Naive thymus-derived CD4-positive, alpha-beta T cell (primary cell): ENCODE measurements at regions not wholly inside any gene's neighbourhood (a gene's known extent, or its start where the extent isn't known, plus 50 kb on each side); places are given as distances from the start of the nearest gene placed in this dataset.

ENCODE experiments used
- ATAC-seq: fragments of 150-1000 bp; cut with Tn5 transposase; 2 replicates; pipeline ENCODE4 v1.10.0; 2021; ENCODE audit warnings: mild to moderate bottlenecking, moderate library complexity
- CTCF ChIA-PET: fragments of 350-600 bp; sonication (Branson Sonifier 250); formaldehyde crosslinking; loops from one replicate; lab custom pipeline; 2021; ENCODE audit warnings: antibody characterized with exemption; lab: Charles Lee
- POLR2A ChIA-PET: fragments of 350-600 bp; sonication (Branson Sonifier 250); formaldehyde crosslinking; loops from one replicate; lab custom pipeline; 2021; ENCODE audit warnings: antibody characterized with exemption, inconsistent platforms; lab: Charles Lee
- DNase-seq, 9 donors: peaks; one replicate each; pipeline versions ENCODE4 v3.0.0 to v3.0.0-alpha.2; 2020 to 2022; ENCODE audit warnings: mixed read lengths in 1 of 9
- H3K27ac ChIP-seq: one replicate; pipeline ENCODE4 v1.7.0; 2013; ENCODE audit warnings: mild to moderate bottlenecking, low read depth, low read length, moderate library complexity
- H3K27me3 ChIP-seq, 2 donors: one replicate each; pipeline ENCODE4 v1.7.0; 2013; ENCODE audit warnings: low read length in 2 of 2, mild to moderate bottlenecking in 2 of 2, moderate library complexity in 2 of 2; ENCODE audit not compliant: control insufficient read depth in 2 of 2, insufficient read depth in 2 of 2
- H3K36me3 ChIP-seq, 3 experiments: 1 replicate in 2 of 3; 2 replicates in 1 of 3; pipeline ENCODE4 v1.7.0; 2013; ENCODE audit warnings: low read length in 3 of 3, mild to moderate bottlenecking in 3 of 3, moderate library complexity in 1 of 3; ENCODE audit not compliant: insufficient read depth in 3 of 3, control insufficient read depth in 2 of 3
- H3K4me1 ChIP-seq, 2 donors: one replicate each; pipeline ENCODE4 v1.7.0; 2013; ENCODE audit warnings: low read length in 2 of 2, mild to moderate bottlenecking in 2 of 2, moderate library complexity in 1 of 2; ENCODE audit not compliant: control insufficient read depth in 2 of 2, insufficient read depth in 2 of 2
- H3K4me3 ChIP-seq: 2 replicates; pipeline ENCODE4 v1.7.0; 2013; ENCODE audit warnings: mild to moderate bottlenecking, low read length
- H3K9me3 ChIP-seq, 3 experiments: 1 replicate in 2 of 3; 2 replicates in 1 of 3; pipeline ENCODE4 v1.7.0; 2013; ENCODE audit warnings: low read length in 3 of 3; ENCODE audit not compliant: control insufficient read depth in 2 of 3
- H3K27ac Mint-ChIP-seq, 9 donors: one replicate each; pipeline ENCODE4 v1.8.0; 2020 to 2022; ENCODE audit warnings: mixed read lengths in 9 of 9, mild to moderate bottlenecking in 8 of 9, moderate library complexity in 5 of 9, inconsistent platforms in 2 of 9
- H3K27me3 Mint-ChIP-seq, 5 donors: one replicate each; pipeline ENCODE4 v1.8.0; 2021 to 2022; ENCODE audit warnings: mixed read lengths in 5 of 5, mild to moderate bottlenecking in 1 of 5
- H3K36me3 Mint-ChIP-seq, 5 donors: one replicate each; pipeline ENCODE4 v1.8.0; 2020 to 2022; ENCODE audit warnings: mixed read lengths in 5 of 5, mild to moderate bottlenecking in 3 of 5, inconsistent platforms in 1 of 5
- H3K4me1 Mint-ChIP-seq, 7 donors: one replicate each; pipeline ENCODE4 v1.8.0; 2020 to 2022; ENCODE audit warnings: mixed read lengths in 7 of 7, mild to moderate bottlenecking in 3 of 7, inconsistent platforms in 1 of 7
- H3K4me3 Mint-ChIP-seq, 10 donors: one replicate each; pipeline ENCODE4 v1.8.0; 2020 to 2022; ENCODE audit warnings: mild to moderate bottlenecking in 10 of 10, mixed read lengths in 10 of 10, moderate library complexity in 6 of 10, inconsistent platforms in 2 of 10
- H3K9me3 Mint-ChIP-seq, 11 donors: one replicate each; pipeline ENCODE4 v1.8.0; 2020 to 2022; ENCODE audit warnings: mixed read lengths in 11 of 11, mild to moderate bottlenecking in 4 of 11, inconsistent platforms in 1 of 11, moderate library complexity in 1 of 11
- intact Hi-C, 2 donors: fragments of 100-400 bp; cut with micrococcal nuclease; formaldehyde crosslinking; loops; one replicate each; pipeline ENCODE4 v1.15.1; 2023

DNA sequence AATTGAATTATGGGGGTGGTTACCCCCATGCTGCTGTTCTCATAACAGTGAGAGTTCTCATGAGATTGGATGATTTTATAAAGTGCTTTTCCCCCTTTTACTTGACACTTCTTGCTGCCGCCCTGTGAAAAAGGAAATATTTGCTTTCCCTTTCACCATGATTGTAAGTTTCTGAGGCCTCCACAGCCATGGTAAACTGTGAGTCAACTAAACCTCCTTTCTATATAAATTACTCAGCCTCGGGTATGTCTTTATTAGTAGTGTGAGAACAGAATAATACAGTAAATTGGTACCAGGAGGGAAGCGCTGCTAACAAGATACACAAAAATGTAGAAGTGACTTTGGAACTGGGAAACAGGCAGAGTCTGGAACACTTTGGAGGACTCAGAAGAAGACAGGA lies 1070.8 kb downstream of the FAM133A start:
- Mint-ChIP-seq H3K4me3 (no peak overlapping the region), H3K9me3 (peaks cover 0 to 7% (median 0%) of the 10 kb centered on the region in 11 donors), H3K27ac (no peak overlapping the region), H3K4me1 (peaks cover 0 to 22% (median 0%) of the 10 kb centered on the region in 7 donors), H3K36me3 (peaks cover 0 to 1% (median 0%) of the 10 kb centered on the region in 5 donors), H3K27me3 (no peaks in the 10 kb centered on the region)
- CTCF ChIA-PET = no interaction called here
- Histone ChIP-seq H3K4me3 (no peak overlapping the region), H3K27me3 (no peaks in the 10 kb centered on the region), H3K9me3 (no peaks in the 10 kb centered on the region), H3K27ac (no peak overlapping the region), H3K4me1 (no peaks in the 10 kb centered on the region), H3K36me3 (no peaks in the 10 kb centered on the region)
- POLR2A ChIA-PET = no interaction called here
- intact Hi-C loops = no loop called here
- no peak for ATAC-seq
- no peak for DNase-seq

- H3K9me3 Mint-ChIP-seq = peaks cover 0 to 4% (median 0%) of the 10 kb centered on the region in 11 donors
- no peaks in the 10 kb centered on the region for H3K27me3 Mint-ChIP-seq
- no peaks in the 10 kb centered on the region for H3K9me3 ChIP-seq
- no peaks in the 10 kb centered on the region for H3K27me3 ChIP-seq
- H3K36me3 Mint-ChIP-seq = no peaks in the 10 kb centered on the region
- no peak overlapping the region for H3K4me3 ChIP-seq
- intact Hi-C loops = no loop called here
- no peak overlapping the region for H3K27ac ChIP-seq
- no peak for ATAC-seq
- H3K4me3 Mint-ChIP-seq = no peak overlapping the region
- no peaks in the 10 kb centered on the region for H3K4me1 ChIP-seq
- H3K36me3 ChIP-seq = no peaks in the 10 kb centered on the region
- H3K4me1 Mint-ChIP-seq = no peaks in the 10 kb centered on the region
- no peak for DNase-seq
- no peak overlapping the region for H3K27ac Mint-ChIP-seq
- POLR2A ChIA-PET = no interaction called here
- CTCF ChIA-PET = no interaction called here
Measured at GRCh38 chrX:94751611-94752010, 1077.6 kb downstream of the FAM133A start.

GRCh38 chrX:94752434-94753169 lies 1078.6 kb downstream of the FAM133A start:
- Mint-ChIP-seq H3K27me3 (no peaks in the 10 kb centered on the region), H3K4me1 (no peaks in the 10 kb centered on the region), H3K36me3 (no peaks in the 10 kb centered on the region), H3K4me3 (no peak overlapping the region), H3K27ac (no peak overlapping the region), H3K9me3 (peaks cover 0 to 4% (median 0%) of the 10 kb centered on the region in 11 donors)
- Histone ChIP-seq H3K27ac (no peak overlapping the region), H3K9me3 (no peaks in the 10 kb centered on the region), H3K36me3 (no peaks in the 10 kb centered on the region), H3K4me1 (no peaks in the 10 kb centered on the region), H3K4me3 (no peak overlapping the region), H3K27me3 (no peaks in the 10 kb centered on the region)
- no peak for ATAC-seq
- DNase-seq = no peak
- intact Hi-C loops = no loop called here
- ChIA-PET CTCF (no interaction called here), POLR2A (no interaction called here)

GRCh38 chrX:94758130-94758529 lies 1084.1 kb downstream of the FAM133A start:
- CTCF ChIA-PET = no interaction called here
- ATAC-seq = no peak
- Mint-ChIP-seq H3K36me3 (no peaks in the 10 kb centered on the region), H3K4me1 (no peaks in the 10 kb centered on the region), H3K9me3 (peaks cover 0 to 4% (median 0%) of the 10 kb centered on the region in 11 donors), H3K27ac (no peak overlapping the region), H3K4me3 (no peak overlapping the region), H3K27me3 (no peaks in the 10 kb centered on the region)
- POLR2A ChIA-PET = no interaction called here
- no peaks in the 10 kb centered on the region for H3K4me1 ChIP-seq
- no peak overlapping the region for H3K4me3 ChIP-seq
- intact Hi-C loops = no loop called here
- no peak overlapping the region for H3K27ac ChIP-seq
- H3K9me3 ChIP-seq = no peaks in the 10 kb centered on the region
- no peaks in the 10 kb centered on the region for H3K36me3 ChIP-seq
- DNase-seq = no peak
- no peaks in the 10 kb centered on the region for H3K27me3 ChIP-seq

DNA sequence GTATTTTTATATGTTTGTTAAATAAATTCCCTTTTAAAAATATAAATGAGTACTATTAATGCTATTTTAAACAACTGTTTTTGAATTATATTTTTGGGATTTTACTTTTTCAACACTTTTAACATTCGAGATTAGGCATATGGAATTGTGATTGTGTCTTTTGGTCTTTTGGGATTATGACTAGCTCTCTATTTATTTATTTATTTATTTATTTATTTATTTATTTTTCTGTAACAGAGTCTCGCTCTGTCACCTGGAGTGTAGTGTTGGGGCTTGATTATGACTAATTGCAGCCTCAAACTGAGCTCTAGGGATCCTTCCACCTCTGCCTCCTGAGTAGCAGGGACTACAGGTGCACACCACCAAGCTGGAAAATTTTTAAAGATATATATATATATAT lies 1101.6 kb downstream of the FAM133A start:
- no peaks in the 10 kb centered on the region for H3K27me3 ChIP-seq
- Mint-ChIP-seq H3K27ac (no peak overlapping the region), H3K27me3 (no peaks in the 10 kb centered on the region), H3K4me3 (no peak overlapping the region), H3K4me1 (no peaks in the 10 kb centered on the region), H3K9me3 (peaks cover 0 to 2% (median 0%) of the 10 kb centered on the region in 11 donors), H3K36me3 (no peaks in the 10 kb centered on the region)
- no peaks in the 10 kb centered on the region for H3K4me1 ChIP-seq
- ChIA-PET POLR2A (no interaction called here), CTCF (no interaction called here)
- no peak overlapping the region for H3K4me3 ChIP-seq
- intact Hi-C loops = no loop called here
- no peaks in the 10 kb centered on the region for H3K36me3 ChIP-seq
- no peak for DNase-seq
- ATAC-seq = no peak
- no peaks in the 10 kb centered on the region for H3K9me3 ChIP-seq
- H3K27ac ChIP-seq = no peak overlapping the region

DNA sequence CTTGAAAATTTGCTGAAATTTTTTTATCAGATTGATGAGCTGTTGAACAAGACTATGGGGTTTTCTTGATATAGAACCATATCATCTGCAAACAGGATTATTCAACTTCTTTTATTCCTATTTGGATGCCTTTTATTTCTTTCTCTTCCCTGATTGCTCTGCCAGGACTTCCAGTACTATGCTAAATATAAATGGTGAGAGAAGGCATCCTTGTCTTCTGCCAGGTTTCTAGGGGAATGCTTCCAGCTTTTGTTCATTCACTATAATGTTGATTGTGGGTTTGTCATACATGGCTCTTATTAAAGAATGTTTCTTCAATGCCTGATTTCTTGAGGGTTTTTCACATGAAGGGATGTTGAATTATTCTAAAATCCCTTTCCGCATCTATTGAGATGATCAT lies 1139.5 kb downstream of the FAM133A start:
- Mint-ChIP-seq H3K4me1 (no peaks in the 10 kb centered on the region), H3K27ac (no peak overlapping the region), H3K27me3 (no peaks in the 10 kb centered on the region)

DNA sequence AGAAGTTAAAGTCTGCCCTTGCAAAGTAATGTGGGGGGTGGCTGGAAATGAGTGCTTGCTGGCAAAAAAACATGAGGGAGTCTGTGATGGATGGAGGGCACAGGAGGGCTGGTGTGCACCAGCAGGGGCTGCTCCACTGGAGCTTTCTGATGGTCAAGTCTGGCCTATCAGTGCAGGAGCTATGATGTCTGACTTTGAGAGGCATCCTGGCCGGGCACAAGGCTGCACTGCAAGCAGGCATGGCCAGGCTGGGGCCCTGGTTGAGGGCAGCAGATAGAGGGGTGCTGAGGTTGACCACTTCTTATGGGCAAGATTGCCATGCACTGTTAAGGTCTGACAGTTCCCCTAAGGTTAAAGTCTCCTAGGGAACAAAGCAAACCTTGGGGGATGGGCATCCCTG lies 1140.2 kb downstream of the FAM133A start:
- H3K4me3 Mint-ChIP-seq = no peak overlapping the region
- H3K27ac Mint-ChIP-seq = no peak overlapping the region
- H3K9me3 Mint-ChIP-seq = peaks cover 0 to 7% (median 4%) of the 10 kb centered on the region in 11 donors
- no peaks in the 10 kb centered on the region for H3K4me1 Mint-ChIP-seq
- no peaks in the 10 kb centered on the region for H3K9me3 ChIP-seq
- CTCF ChIA-PET = no interaction called here
- no peaks in the 10 kb centered on the region for H3K36me3 Mint-ChIP-seq
- POLR2A ChIA-PET = no interaction called here
- no peaks in the 10 kb centered on the region for H3K27me3 Mint-ChIP-seq
- ATAC-seq = no peak
- H3K27me3 ChIP-seq = no peaks in the 10 kb centered on the region
- no peaks in the 10 kb centered on the region for H3K36me3 ChIP-seq
- intact Hi-C loops = no loop called here
- H3K4me3 ChIP-seq = no peak overlapping the region
- no peaks in the 10 kb centered on the region for H3K4me1 ChIP-seq
- H3K27ac ChIP-seq = no peak overlapping the region
- no peak for DNase-seq

More for the DNA sequence above, 1139.5 kb downstream of the FAM133A start:
- CTCF ChIA-PET = no interaction called here
- POLR2A ChIA-PET = no interaction called here
- H3K27ac ChIP-seq = no peak overlapping the region
- no peaks in the 10 kb centered on the region for H3K36me3 ChIP-seq
- H3K27me3 ChIP-seq = no peaks in the 10 kb centered on the region
- Mint-ChIP-seq H3K4me3 (no peak overlapping the region), H3K36me3 (no peaks in the 10 kb centered on the region), H3K9me3 (peaks cover 0 to 7% (median 4%) of the 10 kb centered on the region in 11 donors)
- no peaks in the 10 kb centered on the region for H3K4me1 ChIP-seq
- intact Hi-C loops = no loop called here
- DNase-seq (no peak), ATAC-seq (no peak)
- H3K9me3 ChIP-seq = no peaks in the 10 kb centered on the region
- H3K4me3 ChIP-seq = no peak overlapping the region
